ENCODE measurements at regions not wholly inside any gene's neighbourhood (a gene's known extent, or its start where the extent isn't known, plus 50 kb on each side); places are given as distances from the start of the nearest gene placed in this dataset.
A peak's percentile ranks its signal among the peaks of the same experiment; 100 is the strongest.

- ChIA-PET CTCF (interaction anchor here (0.6 to 1.9 kb wide), 2 partner anchors 61 to 83 kb away, joined by 3 to 6 read pairs; no protein-coding TSS in a partner anchor), POLR2A (no interaction called here)
- H3K27ac ChIP-seq (ENCODE audit: extremely low read depth, low read depth, low read length), result peak overlapping the region; percentile 21; the same call in 1 of the 2 replicates
- H3K4me3 ChIP-seq (ENCODE audit: low read depth, low read length), result no peak overlapping the region
- no peaks in the 10 kb centered on the region for H3K36me3 ChIP-seq (ENCODE audit: control insufficient read depth in 2 of 2, insufficient read depth in 1 of 2, low read length in 2 of 2)
- peaks cover 21% of the 10 kb centered on the region for H3K4me1 ChIP-seq (ENCODE audit: control insufficient read depth, insufficient read depth, low read length)
- no peaks in the 10 kb centered on the region for H3K9me3 ChIP-seq (ENCODE audit: control insufficient read depth, insufficient read depth, low read depth, low read length)
- TF ChIP-seq ZNF610 (tag by site-specific recombination; IDR thresholded peaks at IDR 0.05; ENCODE audit: borderline replicate concordance), result no peak
Observed at GRCh38 chr12:25323581-25323982, 72.9 kb upstream of the KRAS start.

- Histone ChIP-seq H3K4me3 (ENCODE audit: low read depth, low read length) (no peak overlapping the region), H3K27ac (ENCODE audit: extremely low read depth, low read depth, low read length) (no peak overlapping the region; the same call in 1 of the 2 replicates), H3K36me3 (ENCODE audit: control insufficient read depth in 2 of 2, insufficient read depth in 1 of 2, low read length in 2 of 2) (no peaks in the 10 kb centered on the region), H3K4me1 (ENCODE audit: control insufficient read depth, insufficient read depth, low read length) (peaks cover 18% of the 10 kb centered on the region), H3K9me3 (ENCODE audit: control insufficient read depth, insufficient read depth, low read depth, low read length) (no peaks in the 10 kb centered on the region)
- ChIA-PET CTCF (interaction anchor here (0.6 to 1.9 kb wide), 2 partner anchors 61 to 82 kb away, joined by 3 to 6 read pairs; no protein-coding TSS in a partner anchor), POLR2A (no interaction called here)
- TF ChIP-seq ZNF138 (tag by site-specific recombination; IDR thresholded peaks at IDR 0.05; ENCODE audit: borderline replicate concordance), result no peak
- TF ChIP-seq KLF8 (tag by site-specific recombination; IDR thresholded peaks at IDR 0.05), result no peak
- TF ChIP-seq ZNF580 (tag by site-specific recombination; IDR thresholded peaks at IDR 0.05), result peak; percentile 64; the same call in 1 of the 2 replicates
- TF ChIP-seq TCF7L2 (IDR thresholded peaks at IDR 0.05; ENCODE audit: borderline replicate concordance, low read depth, low read length), result no peak
- TF ChIP-seq ZNF560 (tag by site-specific recombination; IDR thresholded peaks at IDR 0.05; ENCODE audit: borderline replicate concordance), result no peak
- no peak for TF ChIP-seq PRDM10 (tag by site-specific recombination; IDR thresholded peaks at IDR 0.05)
- no peak for TF ChIP-seq ZNF391 (tag by site-specific recombination; IDR thresholded peaks at IDR 0.05; ENCODE audit: borderline replicate concordance, low read depth)
- TF ChIP-seq ZNF398 (tag by site-specific recombination; IDR thresholded peaks at IDR 0.05), result no peak
- 0 out of 2 replicates have a peak, but pooled peaks have one; percentile 32 for TF ChIP-seq PRDM1 (tag by site-specific recombination; IDR thresholded peaks at IDR 0.05)
- TF ChIP-seq ZNF629 (tag by site-specific recombination; IDR thresholded peaks at IDR 0.05), result peak; percentile 29; the same call in 1 of the 2 replicates
- TF ChIP-seq ZNF394 (tag by site-specific recombination; IDR thresholded peaks at IDR 0.05; ENCODE audit: borderline replicate concordance), result no peak
- TF ChIP-seq OSR2 (tag by site-specific recombination; IDR thresholded peaks at IDR 0.05), result peak; percentile 21; the same call in 1 of the 2 replicates
- TF ChIP-seq ZBTB44 (tag by site-specific recombination; IDR thresholded peaks at IDR 0.05), result peak; percentile 74
- 0 out of 2 replicates have a peak, but pooled peaks have one; percentile 4 for TF ChIP-seq ZNF654 (tag by site-specific recombination; IDR thresholded peaks at IDR 0.05; ENCODE audit: low read depth)
- TF ChIP-seq PRDM6 (tag by site-specific recombination; IDR thresholded peaks at IDR 0.05), result peak; percentile 88
- 0 out of 2 replicates have a peak, but pooled peaks have one; percentile 13 for TF ChIP-seq ZNF660 (tag by site-specific recombination; IDR thresholded peaks at IDR 0.05)
- TF ChIP-seq ZNF785 (tag by site-specific recombination; IDR thresholded peaks at IDR 0.05), result no peak
- TF ChIP-seq ZXDB (tag by site-specific recombination; IDR thresholded peaks at IDR 0.05), result 0 out of 2 replicates have a peak, but pooled peaks have one; percentile 18
Observed at GRCh38 chr12:25322918-25323531, 72.3 kb upstream of the KRAS start.
